PC-9 (cell line): ENCODE measurements at regions not wholly inside any gene's neighbourhood (a gene's known extent, or its start where the extent isn't known, plus 50 kb on each side); places are given as distances from the start of the nearest gene placed in this dataset.

Experiments used
- CTCF ChIP-seq: fragments of 200-600 bp; sonication (generic); conservative IDR thresholded peaks from 2 replicates; pipeline ENCODE4 v1.6.1; 2017; ENCODE audit warnings: mixed run types, antibody characterized with exemption, mild to moderate bottlenecking, moderate library complexity
- EZH2 ChIP-seq: fragments of 200-600 bp; sonication (generic); IDR thresholded peaks from 2 replicates; pipeline ENCODE4 v1.8.0; 2017; ENCODE audit warnings: antibody characterized with exemption, low read depth

- TF ChIP-seq EZH2 (no peak), CTCF (no peak)
Measured at GRCh38 chr5:167949435-167949834, 342.0 kb upstream of the WWC1 start.
